ENCODE measurements at regions not wholly inside any gene's neighbourhood (a gene's known extent, or its start where the extent isn't known, plus 50 kb on each side); places are given as distances from the start of the nearest gene placed in this dataset.

DNA sequence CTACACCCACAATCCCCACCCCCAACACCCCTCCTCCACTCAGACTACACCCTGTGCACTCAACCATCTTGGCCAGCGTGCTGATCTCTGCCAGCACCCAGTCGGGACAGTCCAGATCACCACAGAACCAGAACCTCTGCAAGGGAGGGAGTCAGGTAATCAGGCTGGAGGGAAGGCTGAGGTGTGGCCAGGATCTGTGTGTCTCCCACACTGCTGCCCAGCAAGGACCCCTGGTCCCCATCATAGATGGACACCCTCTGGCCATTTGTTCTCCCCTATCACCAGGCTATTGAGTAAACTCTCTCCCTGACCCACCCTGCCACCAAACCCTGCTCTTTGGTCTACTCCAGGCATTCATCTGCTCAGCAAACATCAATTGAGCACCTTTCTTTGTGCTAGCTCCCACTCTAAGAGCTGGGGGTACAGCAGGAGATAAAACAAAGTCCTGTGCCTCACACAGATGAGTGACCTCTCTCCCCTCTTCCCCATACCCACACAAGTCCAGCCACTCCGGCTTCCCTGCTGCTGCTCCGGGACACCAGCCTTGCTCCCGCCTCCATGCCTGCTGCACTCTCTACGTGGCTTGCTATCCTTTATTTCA, 134.8 kb downstream of the TBC1D2B start:
- TF ChIP-seq CTCF (IDR thresholded peaks at IDR 0.05; ENCODE audit: low read length) = no peak
- no peak for TF ChIP-seq EZH2phosphoT487 (IDR thresholded peaks at IDR 0.05; ENCODE audit: low read length)

Measured in MM.1S (cell line).